ENCODE measurements at regions not wholly inside any gene's neighbourhood (a gene's known extent, or its start where the extent isn't known, plus 50 kb on each side); places are given as distances from the start of the nearest gene placed in this dataset.

DNA sequence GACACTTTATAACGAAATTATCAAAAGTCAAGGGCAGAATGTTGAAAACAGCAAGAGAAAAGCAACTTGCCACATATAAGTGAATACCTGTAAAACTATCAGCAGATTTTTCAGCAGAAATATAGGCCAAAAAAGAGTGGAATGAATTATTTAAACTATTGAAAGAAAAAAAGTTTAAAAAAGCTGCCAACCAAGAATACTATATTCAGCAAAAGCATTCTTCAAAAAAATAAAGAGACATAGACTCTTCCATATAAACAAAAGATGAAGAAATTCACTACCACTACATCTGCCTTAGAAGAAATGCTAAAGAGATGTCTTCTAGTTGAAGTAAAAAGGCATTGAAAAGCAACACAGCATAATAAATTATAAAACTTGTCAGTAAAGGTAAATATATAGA is 80.6 kb upstream of the CPNE8 start:
- ATAC-seq (no peak), DNase-seq (no peak)
- TF ChIP-seq POLR2A (IDR thresholded peaks at IDR 0.05), result no peak
- TF ChIP-seq, protein P1, sequence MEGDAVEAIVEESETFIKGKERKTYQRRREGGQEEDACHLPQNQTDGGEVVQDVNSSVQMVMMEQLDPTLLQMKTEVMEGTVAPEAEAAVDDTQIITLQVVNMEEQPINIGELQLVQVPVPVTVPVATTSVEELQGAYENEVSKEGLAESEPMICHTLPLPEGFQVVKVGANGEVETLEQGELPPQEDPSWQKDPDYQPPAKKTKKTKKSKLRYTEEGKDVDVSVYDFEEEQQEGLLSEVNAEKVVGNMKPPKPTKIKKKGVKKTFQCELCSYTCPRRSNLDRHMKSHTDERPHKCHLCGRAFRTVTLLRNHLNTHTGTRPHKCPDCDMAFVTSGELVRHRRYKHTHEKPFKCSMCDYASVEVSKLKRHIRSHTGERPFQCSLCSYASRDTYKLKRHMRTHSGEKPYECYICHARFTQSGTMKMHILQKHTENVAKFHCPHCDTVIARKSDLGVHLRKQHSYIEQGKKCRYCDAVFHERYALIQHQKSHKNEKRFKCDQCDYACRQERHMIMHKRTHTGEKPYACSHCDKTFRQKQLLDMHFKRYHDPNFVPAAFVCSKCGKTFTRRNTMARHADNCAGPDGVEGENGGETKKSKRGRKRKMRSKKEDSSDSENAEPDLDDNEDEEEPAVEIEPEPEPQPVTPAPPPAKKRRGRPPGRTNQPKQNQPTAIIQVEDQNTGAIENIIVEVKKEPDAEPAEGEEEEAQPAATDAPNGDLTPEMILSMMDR (IDR thresholded peaks at IDR 0.05), result no peak
- intact Hi-C loops (cut with DNase I), result no loop called here
- Histone ChIP-seq H3K27me3 (no peaks in the 10 kb centered on the region), H3K36me3 (no peaks in the 10 kb centered on the region), H3K4me3 (no peak overlapping the region), H3K9me3 (peaks cover 0 to 31% (median 15%) of the 10 kb centered on the region in 12 donors), H3K4me1 (no peaks in the 10 kb centered on the region), H3K27ac (no peak overlapping the region)
- WGBS, 4 donors, result 82 to 87% (median 85%) methylated on average over 1 of the region's 1 CpG

DNA sequence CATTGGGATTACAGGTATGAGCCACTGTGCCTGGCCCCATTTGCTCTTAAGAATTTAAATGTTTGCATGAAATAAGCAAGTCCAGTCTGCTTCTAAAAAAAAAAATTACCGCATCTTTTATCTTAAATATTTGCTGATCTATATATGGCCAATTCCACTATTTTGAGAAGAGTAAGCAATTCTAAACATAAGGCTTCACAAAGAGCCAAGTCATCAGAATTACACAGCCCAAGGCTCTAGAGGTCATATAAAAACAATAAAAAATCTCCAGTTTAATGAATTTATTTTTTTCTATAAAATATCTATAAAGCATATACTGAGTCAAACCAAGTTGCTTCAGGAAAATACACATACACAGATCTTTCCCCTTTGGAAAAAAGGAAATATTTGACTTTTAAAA is 79.0 kb upstream of the CPNE8 start:
- DNase-seq (no peak), ATAC-seq (no peak)
- Histone ChIP-seq H3K4me1 (no peaks in the 10 kb centered on the region), H3K27me3 (no peaks in the 10 kb centered on the region), H3K27ac (no peak overlapping the region), H3K36me3 (no peaks in the 10 kb centered on the region), H3K4me3 (no peak overlapping the region), H3K9me3 (peaks cover 0 to 31% (median 15%) of the 10 kb centered on the region in 12 donors)
- WGBS, 4 donors, result 92 to 98% (median 95%) methylated on average over 1 of the region's 1 CpG
- TF ChIP-seq, protein P1 (IDR thresholded peaks at IDR 0.05), result no peak
- TF ChIP-seq POLR2A (IDR thresholded peaks at IDR 0.05), result no peak
- intact Hi-C loops (cut with DNase I), result no loop called here

DNA sequence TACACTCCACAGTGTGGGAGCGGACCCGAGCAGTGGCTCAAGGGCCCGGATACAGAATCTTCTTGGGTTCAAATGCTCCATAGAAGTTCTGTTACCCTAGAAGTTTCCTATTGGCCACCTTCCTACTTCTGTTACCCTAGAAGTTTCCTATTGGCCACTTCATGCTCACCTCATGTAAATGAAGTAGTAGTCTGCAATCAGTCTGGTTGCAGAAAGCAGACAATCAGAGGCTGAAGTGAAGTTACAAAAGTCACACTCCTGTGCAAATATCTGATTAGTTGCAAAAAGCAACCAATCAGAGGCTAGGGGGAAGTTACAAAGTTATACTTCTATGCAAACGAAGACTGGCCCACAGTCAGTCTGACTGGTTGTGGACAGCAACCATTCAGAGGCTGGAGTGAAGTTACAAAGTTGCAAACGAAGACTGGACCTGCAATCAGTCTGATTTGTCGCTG is 77.8 kb upstream of the CPNE8 start:
- H3K27me3 ChIP-seq, result no peaks in the 10 kb centered on the region
- TF ChIP-seq, protein P1 (IDR thresholded peaks at IDR 0.05), result no peak
- TF ChIP-seq POLR2A (IDR thresholded peaks at IDR 0.05), result no peak
- no peak overlapping the region for H3K27ac ChIP-seq
- ATAC-seq (no peak), DNase-seq (no peak)
- peaks cover 0 to 31% (median 15%) of the 10 kb centered on the region in 12 donors for H3K9me3 ChIP-seq
- 74 to 82% (median 79%) methylated on average over 6 of the region's 6 CpGs for WGBS, 4 donors
- no peak overlapping the region for H3K4me3 ChIP-seq
- H3K36me3 ChIP-seq, result no peaks in the 10 kb centered on the region
- H3K4me1 ChIP-seq, result no peaks in the 10 kb centered on the region
- intact Hi-C loops (cut with DNase I), result no loop called here

DNA sequence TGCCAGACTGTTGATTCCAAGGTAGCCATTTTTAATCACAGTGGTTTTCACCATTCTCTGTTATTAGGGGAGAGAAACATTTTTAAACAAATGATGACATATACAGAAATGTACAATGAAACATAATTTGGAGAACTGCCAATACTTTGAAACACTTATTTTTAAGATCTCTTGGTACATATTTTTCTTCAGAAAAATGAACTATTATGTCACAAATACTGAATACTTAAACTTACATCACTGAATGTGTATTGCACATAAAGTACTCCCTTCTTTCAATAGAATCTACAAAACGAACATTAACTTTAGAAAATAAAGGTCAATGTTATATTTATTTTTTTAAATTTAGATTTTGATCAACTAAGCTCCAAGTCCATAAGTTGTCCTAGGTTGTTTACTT is 71.7 kb upstream of the CPNE8 start:
- TF ChIP-seq, protein P1 (IDR thresholded peaks at IDR 0.05), result no peak
- no peak for TF ChIP-seq POLR2A (IDR thresholded peaks at IDR 0.05)
- no peak for DNase-seq
- Histone ChIP-seq H3K27me3 (no peaks in the 10 kb centered on the region), H3K9me3 (peaks cover 0 to 9% (median 0%) of the 10 kb centered on the region in 12 donors), H3K27ac (no peak overlapping the region), H3K4me1 (no peaks in the 10 kb centered on the region), H3K36me3 (no peaks in the 10 kb centered on the region), H3K4me3 (no peak overlapping the region)
- intact Hi-C loops (cut with DNase I), result no loop called here
- ATAC-seq, result no peak
- 20 to 37% (median 36%) methylated on average over 1 of the region's 1 CpG for WGBS, 4 donors
